NAMALWA (cell line): ENCODE measurements at regions not wholly inside any gene's neighbourhood (a gene's known extent, or its start where the extent isn't known, plus 50 kb on each side); places are given as distances from the start of the nearest gene placed in this dataset.

Experiments used
- DNase-seq: peaks from one replicate; pipeline ENCODE4 v3.0.0-alpha.2; 2015; ENCODE audit warnings: low spot score

GRCh38 chr17:77394540-77395295 is 253.9 kb downstream of the SEC14L1 start:
- DNase-seq = no peak

- DNase-seq = no peak
Measured at GRCh38 chr17:77395501-77396048, 254.8 kb downstream of the SEC14L1 start.

DNA sequence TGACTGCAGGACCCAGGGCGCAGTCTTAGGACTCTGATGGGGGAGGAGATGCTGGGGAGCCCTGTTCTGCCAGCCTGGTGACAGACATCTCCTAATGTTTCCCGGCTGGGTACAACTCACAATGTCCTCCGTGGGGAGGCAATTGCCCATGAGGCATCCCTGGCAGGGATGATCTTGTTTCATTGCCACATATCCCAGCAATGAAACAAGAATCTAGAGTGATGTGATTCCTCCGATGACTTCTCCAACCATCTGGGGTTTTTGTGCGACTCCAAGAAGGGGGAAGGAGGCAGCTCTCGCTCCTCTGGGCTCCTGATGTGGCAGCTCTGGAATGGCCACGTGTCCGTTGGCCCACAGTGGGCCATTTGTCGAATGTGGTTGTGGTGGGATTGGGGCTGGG is 255.8 kb downstream of the SEC14L1 start:
- no peak for DNase-seq

DNA sequence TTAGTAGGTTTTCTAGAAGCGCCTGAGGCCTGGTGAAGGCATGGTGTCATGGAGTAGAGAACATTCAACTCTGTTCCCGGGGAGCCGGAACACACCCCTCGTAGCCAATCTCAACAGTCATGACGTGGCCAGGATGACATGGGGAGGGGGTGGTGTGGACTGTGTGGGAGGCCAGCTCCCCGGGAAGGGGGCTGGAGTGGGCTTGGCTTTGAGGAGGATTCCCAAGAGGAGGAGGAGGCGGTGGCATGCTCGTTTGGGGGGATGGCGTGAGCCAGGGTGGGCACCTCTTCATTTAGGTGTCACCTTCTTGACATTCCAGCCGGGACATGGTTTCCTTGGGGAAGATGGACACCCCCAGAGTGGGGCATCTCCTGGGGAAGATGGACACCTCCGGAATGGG is 257.5 kb downstream of the SEC14L1 start:
- no peak for DNase-seq

GRCh38 chr17:77399319-77399957 is 258.7 kb downstream of the SEC14L1 start:
- DNase-seq = no peak

DNA sequence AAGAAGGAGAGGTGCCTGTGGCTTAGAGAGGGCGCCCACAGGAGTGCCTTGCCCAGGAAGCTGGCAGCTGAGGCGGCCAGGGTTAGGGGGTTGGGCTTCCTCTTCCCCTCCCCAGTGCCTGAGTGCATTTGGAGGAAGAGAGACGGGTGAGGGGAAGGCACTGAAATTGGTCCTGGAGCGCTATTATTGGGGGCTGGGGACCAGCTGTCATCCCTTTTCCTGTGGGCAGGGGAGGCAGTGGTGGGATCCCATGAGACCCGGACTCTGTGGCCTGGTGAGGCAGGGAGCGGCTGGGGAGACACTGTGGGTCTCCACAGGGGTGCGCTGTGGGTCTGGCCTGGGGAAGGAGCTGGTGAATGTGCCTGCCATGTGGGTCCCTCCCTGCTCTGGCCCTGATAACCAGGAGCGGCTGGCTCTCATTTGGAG is 259.7 kb downstream of the SEC14L1 start:
- peak; percentile 83 for DNase-seq

- no peak for DNase-seq
Measured at GRCh38 chr17:77402159-77402731, 261.5 kb downstream of the SEC14L1 start.

DNA sequence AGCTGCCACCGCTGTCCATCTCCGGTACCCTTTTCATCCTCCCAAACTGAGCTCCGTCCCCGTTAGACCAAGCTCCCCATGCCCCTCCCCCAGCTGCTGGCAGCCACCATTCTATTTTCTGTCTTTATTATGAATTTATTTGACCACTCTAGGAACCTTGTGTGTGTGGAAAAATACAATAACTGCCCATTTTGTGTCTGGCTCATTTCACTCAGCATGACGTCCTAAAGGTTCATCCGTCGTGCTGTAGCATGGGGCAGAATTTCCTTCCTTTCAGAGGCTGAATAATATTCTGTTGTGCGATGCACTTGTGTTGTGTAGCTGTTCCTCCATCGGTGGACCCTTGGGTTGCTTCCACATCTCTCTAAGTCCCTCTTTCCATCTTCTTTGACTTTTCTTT is 263.1 kb downstream of the SEC14L1 start:
- no peak for DNase-seq

- DNase-seq = peak; percentile 80
Measured at GRCh38 chr17:77404812-77405581, 264.2 kb downstream of the SEC14L1 start.

- DNase-seq = peak; percentile 72
Measured at GRCh38 chr17:77405867-77406732, 265.3 kb downstream of the SEC14L1 start.

- no peak for DNase-seq
Measured at GRCh38 chr17:77407321-77408277, 266.8 kb downstream of the SEC14L1 start.

DNA sequence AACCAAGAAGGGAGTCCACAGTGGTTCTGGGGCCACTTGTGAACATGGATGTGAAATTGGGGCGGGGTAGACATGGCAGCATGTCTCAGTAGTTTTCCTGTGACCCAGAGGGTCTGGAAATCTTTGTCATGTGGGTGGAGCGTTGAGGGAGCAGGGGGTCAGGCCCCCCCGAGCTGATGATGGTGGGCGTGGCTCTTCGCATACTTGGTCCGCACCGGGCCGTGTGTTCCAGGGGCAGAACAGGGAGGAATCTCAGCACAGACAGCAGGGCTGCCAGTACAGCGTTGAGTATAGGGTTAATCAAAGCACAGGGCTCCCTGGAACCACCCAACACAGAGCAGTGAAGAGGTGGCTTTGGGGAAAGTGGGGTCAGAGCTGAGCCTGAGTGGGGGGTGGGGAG is 267.5 kb downstream of the SEC14L1 start:
- DNase-seq = no peak

DNA sequence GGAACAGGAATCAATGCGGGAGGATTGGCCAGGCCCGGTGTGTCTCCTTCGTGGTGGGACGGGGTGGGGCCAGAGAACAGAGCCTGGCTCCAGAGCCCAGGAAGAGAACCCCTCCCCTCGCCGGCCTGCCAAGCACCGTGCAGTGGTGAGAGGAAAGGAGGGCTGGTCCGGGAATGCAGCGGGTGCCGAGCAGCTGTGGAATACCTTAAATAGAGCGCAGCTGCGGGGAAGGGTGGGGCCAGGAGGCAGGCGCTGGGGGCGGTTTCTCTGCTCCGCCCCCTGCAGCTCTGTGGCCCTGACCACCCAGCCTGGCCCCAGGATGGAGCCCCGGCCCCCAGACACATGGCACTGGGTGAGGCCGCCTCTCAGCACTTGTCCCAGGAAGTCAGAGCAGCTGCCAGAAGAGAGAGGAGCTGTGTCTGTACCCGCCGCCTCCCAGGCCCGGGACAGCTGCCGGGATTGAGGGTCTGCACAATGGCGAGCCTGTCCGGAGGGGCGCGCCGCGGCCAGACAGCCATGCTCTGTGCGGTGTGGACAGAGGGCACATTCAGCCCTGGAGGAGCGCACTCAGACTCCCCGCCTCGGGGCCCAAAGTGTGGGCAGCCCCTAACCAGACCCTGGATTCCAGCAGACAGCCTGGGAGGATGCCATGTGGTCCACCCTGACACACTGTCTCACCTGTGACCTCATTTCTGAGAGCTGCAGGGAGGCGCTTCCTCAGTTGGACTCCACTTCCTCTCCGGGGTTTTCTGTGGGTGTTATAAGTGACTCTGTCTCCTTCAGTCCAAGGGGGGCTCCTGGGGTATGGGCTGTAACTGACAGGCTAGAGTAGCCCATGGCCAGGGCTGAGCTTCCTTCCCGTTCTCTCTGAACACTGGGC is 268.8 kb downstream of the SEC14L1 start:
- peak; percentile 42 for DNase-seq

- no peak for DNase-seq
Measured at GRCh38 chr17:77410470-77410869, 269.7 kb downstream of the SEC14L1 start.

GRCh38 chr17:77414811-77415400 is 274.1 kb downstream of the SEC14L1 start:
- no peak for DNase-seq

DNA sequence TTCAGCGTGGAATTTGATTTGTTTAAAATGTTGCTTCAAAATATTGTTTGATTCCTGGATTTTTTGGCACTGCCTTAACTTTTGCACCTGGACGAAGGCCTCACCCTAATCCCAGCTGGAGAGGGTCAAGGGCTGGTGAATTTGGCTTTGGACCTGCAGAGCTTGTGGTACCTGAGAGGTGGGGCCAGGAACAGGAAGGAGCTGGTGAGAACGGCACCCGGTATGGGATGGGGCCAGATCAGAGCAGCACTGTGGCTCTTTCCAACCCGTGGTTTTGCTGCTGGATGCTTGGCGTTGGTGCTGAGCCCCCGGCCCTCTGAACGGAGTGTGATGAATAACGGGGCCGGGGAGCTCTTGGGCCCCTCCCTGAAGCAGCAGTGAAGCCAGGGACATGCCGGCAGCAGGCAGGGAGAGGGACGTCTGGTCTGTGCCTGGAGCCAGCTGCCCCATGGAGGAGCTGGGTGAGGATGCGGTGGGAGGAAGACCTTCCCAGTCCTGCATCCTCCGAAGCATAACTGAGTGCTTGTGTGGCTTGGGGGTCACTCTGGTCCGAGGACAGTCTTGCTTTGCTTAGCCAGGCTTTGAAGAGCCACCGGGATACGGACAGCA is 275.4 kb downstream of the SEC14L1 start:
- DNase-seq = no peak

DNA sequence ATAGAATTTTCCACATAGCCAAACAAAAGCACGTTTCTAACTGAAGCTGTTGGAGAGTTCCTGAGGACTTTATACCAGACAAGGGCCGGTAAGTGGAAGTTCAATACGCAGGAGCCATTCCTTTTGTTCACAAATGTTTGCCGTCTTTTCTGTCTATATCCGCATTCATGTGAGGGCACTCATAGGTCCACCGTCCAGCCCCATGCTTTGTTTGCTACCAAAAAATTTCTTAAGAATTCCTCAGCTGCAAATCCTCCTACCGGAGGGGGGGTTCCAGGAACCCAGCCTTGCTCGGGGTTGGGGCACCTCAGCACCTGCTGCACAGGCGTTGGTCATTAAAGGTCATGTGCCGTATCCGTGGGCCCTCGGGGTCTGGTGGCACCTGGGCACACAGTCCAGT is 276.8 kb downstream of the SEC14L1 start:
- DNase-seq = no peak

GRCh38 chr17:77418609-77419008 is 277.8 kb downstream of the SEC14L1 start:
- no peak for DNase-seq
